ENCODE measurements at regions not wholly inside any gene's neighbourhood (a gene's known extent, or its start where the extent isn't known, plus 50 kb on each side); places are given as distances from the start of the nearest gene placed in this dataset.

DNA sequence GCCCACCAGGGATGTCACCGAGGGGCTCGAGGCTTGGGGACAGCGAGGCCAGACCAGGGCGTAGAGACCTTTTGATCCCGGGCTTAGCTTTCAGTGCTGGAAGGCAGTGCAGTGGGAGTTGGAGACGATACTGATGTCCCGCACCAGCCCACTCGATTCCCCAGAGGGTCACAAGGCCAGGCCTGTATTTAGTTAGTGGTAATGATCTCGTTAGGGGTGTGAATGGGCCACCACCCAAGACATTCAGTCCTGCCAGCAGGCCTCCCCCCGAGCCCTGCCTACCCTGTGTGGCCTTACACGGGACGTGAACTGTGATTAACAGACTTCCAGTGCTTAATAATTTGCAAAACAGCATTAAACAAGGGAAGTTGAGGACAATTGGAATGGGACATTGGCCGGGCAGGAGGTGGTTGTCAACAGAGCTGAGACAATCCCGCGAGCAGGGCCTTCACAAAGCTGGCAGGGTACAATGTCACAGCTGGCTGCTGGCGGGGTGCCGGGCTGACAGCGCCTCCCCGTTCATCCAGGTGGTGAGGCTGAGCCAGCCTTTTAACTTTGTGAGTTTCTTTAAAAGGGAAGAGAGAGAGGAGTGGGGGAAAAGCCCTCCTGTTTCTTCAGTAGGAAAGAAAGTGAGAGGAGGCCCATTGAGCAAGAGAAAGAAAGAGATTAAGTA is 175.3 kb upstream of the RALGAPA2 start:
- DNase-seq (ENCODE audit: low spot score) (no peak), FAIRE-seq (no peak)

DNA sequence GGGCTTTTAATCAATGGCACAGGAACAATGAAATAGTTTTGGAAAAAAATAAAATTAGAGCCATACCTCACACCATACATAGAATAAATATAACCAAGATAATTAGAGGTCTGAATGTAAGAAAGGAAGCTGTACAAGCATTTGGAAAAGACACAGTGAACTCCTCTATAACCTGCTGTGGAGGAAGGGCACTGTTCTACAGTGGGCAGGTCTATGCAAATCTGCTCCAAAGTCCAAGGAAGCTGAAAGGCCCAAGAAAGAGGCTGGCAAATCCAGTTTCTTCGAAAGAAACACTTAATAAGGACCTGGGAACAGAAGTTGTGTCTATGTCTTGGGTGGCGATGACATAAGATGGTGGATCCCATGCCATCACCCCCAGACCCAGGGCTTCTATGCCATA is 169.4 kb upstream of the RALGAPA2 start:
- FAIRE-seq (no peak), DNase-seq (ENCODE audit: low spot score) (no peak)

DNA sequence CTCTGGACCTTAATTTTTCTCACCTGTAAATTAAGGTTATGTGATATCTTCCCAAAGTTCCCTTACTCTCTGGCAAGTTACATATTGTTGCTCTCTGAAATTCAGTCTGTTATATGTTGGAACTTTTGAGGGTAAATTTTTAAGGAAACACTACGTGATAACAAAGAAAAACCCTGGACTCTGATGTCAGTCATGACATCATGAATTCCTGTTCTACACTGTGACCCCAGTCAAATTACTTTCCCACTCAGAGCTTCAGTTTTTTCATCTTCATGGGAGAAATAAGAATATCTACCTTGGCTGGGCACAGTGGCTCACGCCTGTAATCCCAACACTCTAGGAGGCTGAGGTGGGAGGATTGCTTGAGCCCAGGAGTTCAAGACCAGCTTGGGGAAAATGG is 164.6 kb upstream of the RALGAPA2 start:
- DNase-seq (ENCODE audit: low spot score): no peak
- no peak for FAIRE-seq

DNA sequence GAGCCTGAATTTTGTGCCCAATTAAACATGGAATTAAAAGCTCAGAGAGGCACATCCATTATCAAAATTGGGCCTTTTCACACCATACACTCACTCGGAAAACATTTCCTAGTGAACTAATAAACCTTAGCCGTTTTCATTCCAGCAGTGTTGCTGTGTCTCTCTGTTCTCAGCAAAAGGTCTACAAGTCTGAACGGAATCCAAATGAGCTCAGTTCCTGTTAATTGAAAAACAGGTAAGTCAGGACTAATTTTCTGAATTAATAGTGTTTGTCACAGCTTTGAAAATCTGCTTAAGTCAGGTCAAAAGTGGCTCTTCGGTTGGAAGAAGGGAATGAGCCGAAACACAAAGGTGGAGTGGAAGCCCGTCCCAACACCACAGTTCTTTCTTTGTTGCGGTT is 163.3 kb upstream of the RALGAPA2 start:
- no peak for DNase-seq (ENCODE audit: low spot score)
- no peak for FAIRE-seq

DNA sequence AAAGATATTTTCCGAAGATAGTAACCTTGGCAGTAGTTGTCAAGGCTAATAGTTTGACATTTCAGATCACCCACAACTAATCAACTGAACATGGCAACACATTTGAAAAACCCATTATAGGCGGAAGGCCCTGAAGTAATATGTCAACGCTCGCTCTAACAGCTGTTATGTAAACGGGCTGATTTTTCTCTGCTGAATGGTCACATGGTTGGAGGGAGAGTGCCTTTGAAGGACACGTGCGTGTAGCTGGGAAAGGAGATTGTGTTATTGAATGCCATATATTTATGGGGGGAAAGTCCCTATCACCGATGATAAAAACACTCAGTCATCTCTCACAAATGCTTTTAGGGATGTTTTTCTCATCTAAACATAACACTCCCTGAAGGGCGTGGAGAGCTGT is 160.0 kb upstream of the RALGAPA2 start:
- DNase-seq (ENCODE audit: low spot score) (no peak), FAIRE-seq (no peak)

DNA sequence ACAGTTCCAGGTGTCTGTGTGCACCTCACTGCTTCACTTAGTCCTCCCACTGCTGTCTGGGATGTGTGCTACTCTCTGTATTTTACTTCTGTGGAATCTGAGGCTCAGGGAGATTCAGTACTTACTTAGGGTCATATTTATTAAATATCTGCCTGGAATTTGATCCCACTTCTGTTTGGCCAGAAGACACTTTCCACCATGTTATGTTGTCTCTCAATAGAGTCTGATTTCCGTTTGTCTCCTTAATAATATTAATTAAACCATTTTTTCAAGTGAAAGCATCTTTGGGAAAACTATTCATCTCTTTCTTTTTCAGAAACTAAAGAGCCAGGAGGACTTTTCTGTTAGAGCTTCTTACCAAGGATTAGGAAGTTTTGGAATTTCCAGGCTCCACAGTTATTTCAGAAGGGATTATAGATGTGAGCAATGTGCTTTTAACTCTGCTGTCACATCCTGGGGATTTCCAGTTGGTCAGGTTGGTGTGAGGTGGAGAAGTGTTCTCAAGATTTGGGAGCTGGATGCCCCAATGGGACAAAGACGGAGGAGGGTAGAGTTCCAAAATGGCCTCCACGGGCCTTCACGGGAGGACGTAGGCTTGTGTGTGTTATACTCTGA is 156.8 kb upstream of the RALGAPA2 start:
- FAIRE-seq (no peak), DNase-seq (ENCODE audit: low spot score) (no peak)

DNA sequence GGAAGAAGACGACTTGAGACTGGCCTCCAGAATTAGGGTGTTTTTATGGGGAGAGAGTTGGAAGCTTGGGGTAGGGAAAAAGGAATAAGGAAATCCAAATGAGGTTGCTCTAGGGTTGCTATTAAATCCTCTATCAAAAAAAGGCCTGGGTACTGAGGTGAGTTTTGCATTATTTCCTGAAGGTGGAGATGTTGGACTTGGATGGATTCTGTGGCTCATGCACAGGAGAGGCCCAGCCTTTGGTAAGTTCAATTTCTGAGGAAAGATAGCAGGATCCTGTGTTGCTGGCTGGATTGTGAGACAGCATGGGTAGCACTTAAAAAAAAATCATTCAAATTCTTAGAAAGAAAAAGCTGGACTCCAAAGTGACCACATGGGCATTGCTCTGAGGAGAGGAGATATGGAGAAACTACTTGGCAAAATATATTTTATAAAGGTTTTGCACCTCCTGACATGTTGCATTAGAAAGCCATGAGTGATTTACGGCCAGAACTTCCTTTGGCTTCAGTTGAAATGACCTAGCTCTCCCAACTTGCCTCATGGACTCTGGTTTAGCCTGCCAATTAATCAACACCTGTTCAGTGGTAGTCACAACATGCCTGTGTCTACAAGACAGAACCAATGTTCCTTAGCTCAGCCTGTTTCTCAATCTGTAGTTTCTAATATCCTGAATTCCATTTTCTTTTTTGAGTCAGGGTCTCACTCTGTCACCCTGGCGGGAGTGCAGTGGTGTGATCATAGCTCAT is 152.1 kb upstream of the RALGAPA2 start:
- FAIRE-seq (no peak), DNase-seq (ENCODE audit: low spot score) (no peak)

DNA sequence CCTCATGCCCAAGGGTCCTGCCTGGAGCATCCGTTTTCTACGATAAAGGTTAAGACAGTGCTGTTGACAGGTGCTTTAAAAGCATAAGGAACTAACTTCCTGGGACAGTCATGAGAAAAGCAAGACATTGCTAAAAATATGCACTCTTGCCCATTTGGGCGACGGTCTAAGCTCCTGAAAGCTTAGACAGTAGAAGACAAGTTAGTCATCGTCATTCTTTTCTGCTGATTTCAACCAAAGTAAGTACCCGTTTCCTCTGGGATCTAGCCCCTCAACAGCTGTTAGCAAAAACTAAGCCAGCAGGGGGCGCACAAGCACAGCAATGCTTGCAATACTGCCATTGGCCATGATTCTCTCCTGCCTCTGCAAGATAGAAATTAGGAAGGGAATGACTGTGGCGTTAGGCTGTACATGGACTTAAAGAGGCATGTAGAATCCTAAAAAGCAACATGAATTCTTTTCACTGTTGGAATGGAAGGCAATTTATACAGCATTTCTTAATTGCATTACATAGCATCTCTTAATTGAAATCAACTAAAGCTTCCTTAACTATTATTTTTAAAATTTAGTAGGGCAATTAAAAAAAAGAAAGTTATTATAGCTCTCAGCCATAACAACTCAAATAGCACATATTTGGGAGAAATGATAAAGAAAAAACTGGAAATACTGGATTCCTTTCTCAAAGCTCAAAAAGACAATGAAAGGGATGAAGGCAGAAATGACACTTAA is 147.8 kb upstream of the RALGAPA2 start:
- peak; percentile 45 for FAIRE-seq
- DNase-seq (ENCODE audit: low spot score): peak; percentile 65

DNA sequence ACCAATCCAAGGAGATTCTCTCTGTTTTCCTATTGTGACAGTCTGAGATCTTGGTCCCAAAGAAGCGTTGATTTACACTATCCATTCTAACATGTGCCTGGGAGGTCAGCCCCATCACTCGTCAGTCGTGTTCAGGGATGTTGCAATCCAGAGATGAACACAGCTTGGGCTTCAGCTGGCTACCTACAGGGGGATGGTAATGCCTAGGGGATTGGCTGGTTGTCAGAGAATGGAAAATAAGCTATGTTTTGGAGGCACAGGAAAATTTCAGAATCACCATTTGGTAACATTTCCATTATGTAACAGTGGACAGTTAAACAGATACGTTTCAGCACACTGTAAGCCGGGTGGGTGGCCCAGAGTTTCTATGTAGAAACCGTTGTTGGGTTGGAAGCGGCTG is 147.1 kb upstream of the RALGAPA2 start:
- no peak for FAIRE-seq
- no peak for DNase-seq (ENCODE audit: low spot score)

DNA sequence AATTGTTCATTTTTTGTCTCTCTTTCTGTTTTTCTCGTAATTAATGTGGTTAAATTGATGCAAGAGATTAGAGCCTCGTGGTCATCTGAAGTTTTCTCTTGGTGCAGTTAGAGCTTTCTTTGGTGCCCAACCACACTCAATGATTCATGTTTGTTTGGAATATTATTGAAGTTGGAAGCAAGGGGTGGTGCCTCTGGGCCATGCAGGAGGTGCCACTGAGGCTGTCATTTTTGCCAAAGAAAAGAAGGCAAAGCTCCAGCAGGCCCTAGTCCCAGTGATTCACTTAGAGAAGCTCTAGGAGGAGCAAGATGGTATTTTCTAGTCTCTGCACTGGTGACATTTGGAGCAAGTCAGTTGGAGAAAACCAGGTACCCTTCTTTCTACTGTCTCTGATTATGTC is 144.5 kb upstream of the RALGAPA2 start:
- no peak for FAIRE-seq
- no peak for DNase-seq (ENCODE audit: low spot score)

DNA sequence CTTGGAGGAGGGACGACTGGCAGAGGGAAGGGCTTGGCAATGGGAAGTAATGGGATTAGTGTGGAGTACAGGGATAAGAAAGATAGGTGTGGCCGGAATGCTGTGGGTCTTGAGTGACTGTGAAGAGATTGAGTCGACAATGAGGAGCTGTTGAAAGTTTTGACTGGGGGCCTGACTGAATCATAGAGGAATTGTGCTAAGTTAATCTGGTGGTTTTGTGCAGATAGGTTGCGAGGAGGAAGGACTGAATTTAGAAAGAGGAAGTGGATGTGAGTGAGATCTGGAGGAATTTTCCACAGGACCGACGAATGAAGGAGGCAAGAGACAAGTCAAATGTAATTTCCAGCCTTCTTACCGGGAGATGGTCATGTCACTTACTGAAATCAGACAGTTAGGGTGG is 143.9 kb upstream of the RALGAPA2 start:
- FAIRE-seq: no peak
- DNase-seq (ENCODE audit: low spot score): no peak

DNA sequence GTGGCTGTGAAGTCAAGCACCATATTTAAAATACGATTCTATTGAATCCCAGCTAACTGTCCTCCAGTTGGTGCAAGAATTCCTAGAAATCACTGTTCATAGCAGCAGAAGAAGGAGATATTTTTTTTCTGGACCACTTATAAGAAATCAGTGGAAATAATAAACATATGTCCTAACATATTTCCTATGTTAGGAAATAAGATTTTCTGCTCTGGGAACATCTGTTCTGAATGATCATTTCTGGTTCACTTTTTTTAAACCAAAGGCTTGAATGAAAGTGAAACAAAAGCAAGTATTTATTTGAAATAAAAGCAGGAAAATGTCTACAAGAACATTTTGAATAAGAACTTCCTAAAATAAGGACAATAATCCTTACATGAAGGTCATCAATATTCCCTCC is 138.9 kb upstream of the RALGAPA2 start:
- no peak for DNase-seq (ENCODE audit: low spot score)
- FAIRE-seq: no peak

DNA sequence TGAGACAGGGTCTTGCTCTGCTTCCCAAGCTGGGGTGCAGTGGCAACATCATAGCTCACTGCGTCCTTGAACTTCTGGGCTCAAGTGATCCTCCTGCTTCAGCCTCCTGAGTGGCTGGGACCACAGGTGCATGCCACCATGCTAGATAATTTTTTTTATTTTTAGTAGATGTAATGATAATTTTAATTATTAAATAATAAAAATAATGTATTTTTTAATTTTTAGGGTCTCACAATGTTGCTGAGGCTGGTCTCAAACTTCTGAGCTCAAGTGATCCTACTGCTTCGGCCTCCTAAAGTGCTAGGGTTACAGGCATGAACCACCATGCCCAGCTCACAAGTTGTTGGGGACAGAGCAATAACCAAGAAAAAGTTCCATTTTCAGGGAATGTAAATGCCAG is 138.0 kb upstream of the RALGAPA2 start:
- FAIRE-seq (no peak), DNase-seq (ENCODE audit: low spot score) (no peak)

DNA sequence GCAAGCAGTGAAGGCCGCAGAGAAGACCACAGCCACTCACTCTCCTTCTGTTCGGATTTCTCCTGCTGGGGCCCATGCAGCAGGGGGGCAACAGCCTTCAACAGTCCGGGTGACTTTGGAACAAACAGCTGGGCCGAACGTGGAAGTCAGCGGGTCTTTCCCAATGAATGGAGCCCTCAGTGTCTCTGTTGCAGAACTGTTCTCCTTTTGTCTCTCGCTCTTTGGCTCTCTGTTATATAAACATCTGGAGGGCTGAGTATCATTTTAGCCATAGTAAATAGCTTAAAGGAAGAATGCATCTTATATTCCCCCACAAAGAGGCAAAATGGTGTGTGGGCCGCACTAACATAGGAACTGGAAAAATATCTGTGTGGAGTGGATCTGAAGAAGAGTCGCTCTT is 136.7 kb upstream of the RALGAPA2 start:
- DNase-seq (ENCODE audit: low spot score) (no peak), FAIRE-seq (no peak)

DNA sequence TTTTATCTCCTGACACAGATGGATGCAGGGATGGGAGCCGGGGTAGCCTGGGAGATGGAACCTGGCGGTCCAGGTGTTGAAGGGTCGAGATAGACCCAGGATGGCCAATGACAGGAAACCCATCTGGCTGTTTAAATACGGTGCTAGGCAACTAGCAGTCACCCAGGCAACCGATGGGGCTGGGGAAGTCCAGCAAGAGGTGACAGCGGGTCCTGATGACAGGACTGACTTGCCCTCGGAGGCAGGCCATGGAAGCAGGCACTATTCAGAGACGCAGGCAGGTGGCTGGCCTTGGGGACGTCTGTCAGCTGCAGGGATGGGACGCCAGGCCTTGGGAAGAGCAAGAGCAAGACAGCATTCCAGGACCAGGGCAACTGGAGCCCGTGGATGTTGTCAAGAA is 135.4 kb upstream of the RALGAPA2 start:
- no peak for FAIRE-seq
- DNase-seq (ENCODE audit: low spot score): no peak

DNA sequence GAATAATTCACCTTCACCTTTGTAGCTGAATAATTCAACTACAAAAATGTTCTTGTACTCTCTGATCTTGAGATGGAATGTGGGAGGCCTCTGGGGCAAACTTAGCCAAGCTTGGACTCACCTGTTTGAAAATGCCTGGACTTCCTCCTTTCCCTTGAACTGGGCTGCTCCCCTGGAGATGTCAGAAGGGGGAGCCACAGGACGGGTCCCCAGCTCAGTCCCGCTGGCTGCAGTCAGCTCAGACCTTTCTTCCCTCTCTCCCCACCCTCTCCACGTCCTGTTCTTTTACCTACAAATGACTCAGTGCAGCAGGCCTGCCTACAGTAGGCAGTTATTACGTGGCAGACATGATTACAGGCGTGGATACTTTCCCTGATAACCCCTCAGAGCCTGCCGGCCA is 131.5 kb upstream of the RALGAPA2 start:
- DNase-seq (ENCODE audit: low spot score): no peak
- FAIRE-seq: no peak

DNA sequence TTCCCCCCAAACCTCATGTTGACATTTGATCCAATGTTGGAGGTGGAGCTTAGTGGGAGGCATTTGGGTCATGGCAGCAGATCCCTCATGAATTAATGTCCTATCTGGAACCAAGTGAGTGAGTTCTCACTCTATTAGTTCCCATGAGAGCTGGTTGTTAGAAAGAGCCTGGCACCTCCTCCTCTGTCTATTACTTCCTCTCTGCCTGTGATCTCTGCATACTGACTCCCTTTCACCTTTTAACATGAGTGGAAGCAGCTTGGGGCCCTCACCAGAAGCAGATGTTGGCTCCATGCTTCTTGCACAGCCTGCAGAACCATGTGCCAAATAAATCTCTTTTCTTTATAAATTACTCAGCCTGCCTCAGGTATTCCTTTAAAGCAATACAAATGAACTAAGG is 127.3 kb upstream of the RALGAPA2 start:
- DNase-seq (ENCODE audit: low spot score): no peak

DNA sequence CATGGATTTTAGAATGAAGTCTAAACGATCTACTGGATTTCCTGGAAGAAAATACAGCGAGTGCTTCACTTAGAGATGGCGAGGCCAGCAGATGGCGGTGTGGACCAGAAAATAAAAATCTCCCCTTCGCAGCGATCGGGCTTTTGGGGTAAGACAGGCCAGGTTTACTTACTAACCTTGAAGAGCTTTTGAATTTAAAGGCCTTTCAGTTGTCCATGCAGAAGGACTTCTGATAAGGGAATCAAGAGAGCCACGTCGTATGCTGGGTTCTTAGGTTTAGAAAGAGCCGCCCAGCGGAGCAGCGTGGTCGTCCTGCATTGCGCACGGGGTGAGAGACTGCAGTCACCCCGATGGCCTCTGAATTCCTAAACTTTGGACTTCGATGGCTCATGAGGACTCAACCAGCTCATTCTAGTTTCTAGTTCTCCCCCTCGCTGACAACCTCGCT is 125.2 kb upstream of the RALGAPA2 start:
- DNase-seq (ENCODE audit: low spot score): peak; percentile 14
- FAIRE-seq: no peak

More for the DNA sequence above, 127.3 kb upstream of the RALGAPA2 start:
- FAIRE-seq: no peak

DNA sequence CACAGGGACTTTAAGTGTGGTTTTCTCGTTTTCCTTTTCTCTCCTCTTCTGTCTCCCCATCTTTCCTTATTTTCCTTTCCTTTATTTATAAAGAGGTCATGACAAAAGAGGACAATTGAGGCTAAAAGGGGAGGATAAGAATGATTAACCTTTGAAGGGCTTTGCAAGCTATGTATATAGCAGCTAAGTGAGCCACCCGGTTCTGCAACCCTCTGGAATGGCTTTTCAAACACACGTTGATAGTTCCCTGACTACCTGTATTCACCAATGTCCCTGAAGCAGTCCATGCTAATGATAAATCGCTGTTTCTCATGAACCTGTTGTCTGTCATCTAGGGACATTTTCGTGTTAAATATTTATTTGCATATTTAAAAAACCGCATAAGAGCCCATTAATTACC is 124.4 kb upstream of the RALGAPA2 start:
- FAIRE-seq: no peak
- DNase-seq (ENCODE audit: low spot score): no peak

DNA sequence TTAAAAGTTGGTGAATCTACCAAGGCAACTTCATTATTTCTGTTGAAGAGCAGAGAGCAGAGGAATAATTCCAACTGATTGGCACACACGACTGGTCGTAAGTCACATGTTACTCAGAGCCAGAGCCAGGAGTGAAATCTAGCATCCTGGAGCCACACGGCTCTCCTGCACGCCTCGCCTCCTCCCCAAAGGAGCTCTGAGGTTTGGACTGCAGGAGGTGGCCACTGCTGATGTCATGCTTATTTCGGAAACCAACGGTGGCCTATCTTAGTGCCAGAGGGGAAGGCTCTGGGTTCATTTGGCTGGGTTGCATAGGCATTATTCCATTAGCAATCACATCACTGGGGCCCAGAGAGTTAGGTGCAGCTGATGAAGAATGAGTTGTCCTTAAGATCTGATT is 123.5 kb upstream of the RALGAPA2 start:
- FAIRE-seq (no peak), DNase-seq (ENCODE audit: low spot score) (no peak)

DNA sequence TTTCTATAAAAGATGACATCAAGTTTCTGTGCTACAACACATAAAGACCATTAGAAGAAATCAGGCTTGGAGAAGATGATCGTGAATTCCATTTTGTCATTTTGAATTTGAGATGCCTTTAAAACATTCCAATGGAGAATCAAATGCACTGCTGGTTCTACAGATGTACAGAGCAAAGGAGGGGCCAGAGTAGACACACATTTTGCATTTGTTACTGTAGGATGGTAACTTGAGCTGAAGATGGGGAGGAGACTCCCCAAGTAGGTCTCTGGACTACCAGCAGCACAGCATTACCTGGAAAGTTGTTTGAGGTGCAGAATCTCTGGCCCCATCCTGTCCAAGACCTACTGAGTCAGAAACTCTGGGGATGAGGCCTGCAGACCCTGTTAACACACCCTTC is 121.6 kb upstream of the RALGAPA2 start:
- FAIRE-seq (no peak), DNase-seq (ENCODE audit: low spot score) (no peak)

DNA sequence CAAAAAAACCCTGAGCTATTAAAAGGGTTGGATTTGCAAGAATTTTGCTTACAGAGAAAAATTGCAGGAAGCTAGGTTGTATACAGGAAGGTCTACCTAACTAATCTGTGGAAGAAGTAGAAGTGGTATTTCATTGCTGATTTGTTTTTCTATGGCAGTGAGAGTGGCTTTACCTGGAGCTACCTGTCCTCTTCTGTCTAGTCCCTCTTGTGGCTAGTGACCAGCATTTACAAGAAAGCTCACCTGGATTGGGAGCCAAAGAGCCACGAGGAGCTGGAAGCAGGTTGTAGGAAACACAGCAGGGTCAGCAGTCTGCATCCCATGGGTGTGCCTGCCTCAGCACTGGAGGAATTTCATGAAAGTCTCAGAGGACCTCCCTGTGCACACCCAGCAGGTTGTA is 120.3 kb upstream of the RALGAPA2 start:
- no peak for DNase-seq (ENCODE audit: low spot score)
- no peak for FAIRE-seq
